HFF-Myc (cell line): ENCODE measurements at regions not wholly inside any gene's neighbourhood (a gene's known extent, or its start where the extent isn't known, plus 50 kb on each side); places are given as distances from the start of the nearest gene placed in this dataset.

Experiments used
- DNase-seq: peaks from one replicate; pipeline ENCODE4 v3.0.0-alpha.2; 2011; ENCODE audit warnings: low read depth; ENCODE audit errors: extremely low read depth
- H3K4me3 ChIP-seq: replicated peaks from 2 replicates; pipeline ENCODE4 v1.5.1; 2011; ENCODE audit warnings: low read depth, mild to moderate bottlenecking, control low read depth, low read length
- CTCF ChIP-seq: IDR thresholded peaks from 2 replicates; pipeline ENCODE4 v1.5.1; 2012; ENCODE audit warnings: mild to moderate bottlenecking, low read depth, low read length, control low read depth; ENCODE audit errors: missing control alignments

GRCh38 chr1:182114627-182115023, 53.1 kb upstream of the ZNF648 start:
- no peak overlapping the region for H3K4me3 ChIP-seq
- TF ChIP-seq CTCF = no peak
- no peak for DNase-seq

GRCh38 chr1:182113879-182114626, 52.5 kb upstream of the ZNF648 start:
- no peak overlapping the region for H3K4me3 ChIP-seq
- no peak for DNase-seq
- no peak for TF ChIP-seq CTCF

DNA sequence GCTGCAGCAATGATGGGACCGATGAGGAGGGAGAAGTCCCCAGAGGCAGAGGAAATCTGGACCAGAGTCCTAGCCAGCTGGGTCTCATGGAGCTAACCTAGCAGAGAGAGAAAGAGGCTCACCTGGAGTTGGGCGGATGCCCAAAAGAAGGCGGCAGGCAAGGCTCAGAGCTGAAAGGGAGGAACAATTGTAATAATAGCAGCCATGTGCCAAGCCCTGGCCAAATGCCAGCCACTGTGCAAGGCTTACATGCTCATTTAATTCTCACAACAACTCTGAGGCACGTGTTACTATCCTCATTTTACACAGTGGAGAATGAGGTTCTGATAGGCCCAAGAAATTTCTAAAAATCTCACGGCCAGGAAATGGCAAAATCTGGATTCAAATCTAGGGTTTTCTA, 50.0 kb upstream of the ZNF648 start:
- DNase-seq = no peak
- H3K4me3 ChIP-seq = no peak overlapping the region
- TF ChIP-seq CTCF = no peak
